AG20443 (cell line): ENCODE measurements at regions not wholly inside any gene's neighbourhood (a gene's known extent, or its start where the extent isn't known, plus 50 kb on each side); places are given as distances from the start of the nearest gene placed in this dataset.

Experiments used
- DNase-seq: peaks from one replicate; pipeline ENCODE4 v3.0.0; 2012; ENCODE audit warnings: low spot score, mixed read lengths

- no peak for DNase-seq
Observed at GRCh38 chr9:121569266-121569648, 69.6 kb upstream of the GGTA1 start.

GRCh38 chr9:121572581-121572980, 72.9 kb upstream of the GGTA1 start:
- no peak for DNase-seq

- no peak for DNase-seq
Observed at GRCh38 chr9:121573717-121574485, 74.3 kb upstream of the GGTA1 start.

GRCh38 chr9:121574774-121575519, 75.3 kb upstream of the GGTA1 start:
- no peak for DNase-seq

DNA sequence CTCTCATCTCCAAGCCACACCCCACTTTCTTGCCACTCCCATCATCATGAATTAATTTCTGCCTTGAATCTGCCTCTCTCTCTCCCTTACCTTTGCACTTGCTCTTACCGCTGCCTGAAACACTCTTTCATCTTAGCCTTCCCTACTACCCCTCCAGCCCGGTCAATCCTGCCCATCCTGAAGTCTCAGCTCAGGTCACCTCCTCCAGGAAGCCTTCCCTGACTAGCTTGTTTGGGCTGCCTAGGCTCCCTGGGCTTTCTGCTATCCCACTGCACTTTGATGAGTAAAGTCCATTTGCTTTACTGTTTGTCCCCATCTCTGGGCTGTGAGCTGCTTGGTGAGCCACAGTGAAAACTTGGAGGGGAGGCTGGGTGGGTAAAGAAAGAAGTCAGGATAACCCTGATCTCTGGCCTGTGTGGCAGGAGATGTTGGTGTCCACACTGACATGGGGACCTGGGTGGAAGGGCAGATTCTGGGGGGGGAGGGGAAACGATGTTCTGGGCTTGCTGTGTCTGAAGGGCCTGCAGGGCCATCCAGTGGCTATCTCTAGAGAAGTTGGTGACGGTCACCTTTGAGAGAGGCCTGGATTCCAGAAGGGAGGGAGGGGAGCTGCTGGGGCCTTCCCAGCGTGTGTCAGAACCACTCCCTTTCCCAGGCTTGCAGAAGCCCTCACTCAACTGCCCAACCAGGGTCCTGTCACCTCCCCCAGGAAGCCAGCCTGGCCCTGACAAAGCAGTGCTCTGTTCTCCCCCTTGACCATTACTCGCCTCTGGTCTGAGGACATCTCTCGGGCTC, 75.0 kb upstream of the DAB2IP start:
- no peak for DNase-seq

- no peak for DNase-seq
Observed at GRCh38 chr9:121577166-121577565, 74.3 kb upstream of the DAB2IP start.

GRCh38 chr9:121577572-121577971, 73.9 kb upstream of the DAB2IP start:
- no peak for DNase-seq

DNA sequence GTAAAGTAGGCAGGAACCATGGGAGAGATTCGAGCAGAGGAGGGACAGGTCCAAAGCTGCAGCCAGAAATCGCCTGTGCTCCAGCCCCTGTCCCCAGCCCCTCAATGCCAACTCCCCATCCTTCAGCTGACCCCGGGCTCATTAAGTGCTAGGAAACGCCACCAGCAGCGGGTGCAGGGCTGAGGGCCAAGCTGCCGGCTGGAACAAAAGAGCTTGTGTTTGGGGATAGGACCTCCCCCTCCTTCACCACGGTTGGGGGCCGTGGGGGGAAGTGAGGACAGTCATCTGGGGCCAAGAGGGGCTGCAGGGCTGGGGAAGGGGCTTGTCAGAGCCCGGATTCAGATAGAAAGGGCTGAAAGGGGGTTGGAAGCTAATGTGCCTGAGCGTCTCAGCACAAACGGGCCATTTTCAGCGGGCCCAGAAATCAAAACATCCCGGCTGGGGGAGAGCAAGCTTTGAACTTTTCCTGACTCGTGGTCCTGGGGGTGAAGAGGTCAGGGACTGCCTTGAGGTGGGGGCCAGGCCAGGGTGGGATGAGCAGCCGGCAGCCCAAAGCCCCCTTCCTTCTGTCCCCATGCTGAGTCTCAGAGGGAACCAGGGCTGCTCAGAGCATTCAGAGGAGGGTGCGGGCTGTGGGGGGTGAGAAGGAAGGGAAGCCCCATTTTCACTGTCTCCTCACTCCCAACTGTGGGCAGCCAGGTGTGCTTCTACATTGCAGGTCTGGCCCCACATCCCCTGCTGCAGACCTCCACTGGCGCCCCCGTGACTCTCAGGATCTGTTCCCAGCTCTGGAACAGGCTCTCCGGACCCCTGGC, 69.4 kb upstream of the DAB2IP start:
- no peak for DNase-seq

GRCh38 chr9:121582641-121583040, 68.8 kb upstream of the DAB2IP start:
- no peak for DNase-seq

DNA sequence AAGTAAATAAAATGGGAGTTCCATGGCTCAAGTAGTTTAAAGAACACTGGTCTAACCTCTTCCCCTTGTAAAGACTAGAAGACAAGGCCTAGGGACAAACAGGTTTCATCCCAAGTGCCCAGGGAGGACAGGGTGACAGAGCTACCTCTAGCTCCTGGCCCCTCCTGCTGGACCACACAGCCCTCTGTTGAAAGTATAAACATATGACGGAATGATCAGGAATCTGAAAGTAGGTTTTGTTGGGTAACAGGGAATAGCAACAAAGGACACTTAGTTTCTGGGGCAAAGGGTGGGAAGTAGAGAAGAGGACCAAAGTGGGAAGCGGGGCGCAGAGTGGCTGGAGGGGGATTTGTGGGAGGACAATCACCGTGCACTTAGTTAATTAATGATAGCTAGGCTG, 67.0 kb upstream of the DAB2IP start:
- DNase-seq = no peak

GRCh38 chr9:121587863-121588262, 63.6 kb upstream of the DAB2IP start:
- DNase-seq = no peak

DNA sequence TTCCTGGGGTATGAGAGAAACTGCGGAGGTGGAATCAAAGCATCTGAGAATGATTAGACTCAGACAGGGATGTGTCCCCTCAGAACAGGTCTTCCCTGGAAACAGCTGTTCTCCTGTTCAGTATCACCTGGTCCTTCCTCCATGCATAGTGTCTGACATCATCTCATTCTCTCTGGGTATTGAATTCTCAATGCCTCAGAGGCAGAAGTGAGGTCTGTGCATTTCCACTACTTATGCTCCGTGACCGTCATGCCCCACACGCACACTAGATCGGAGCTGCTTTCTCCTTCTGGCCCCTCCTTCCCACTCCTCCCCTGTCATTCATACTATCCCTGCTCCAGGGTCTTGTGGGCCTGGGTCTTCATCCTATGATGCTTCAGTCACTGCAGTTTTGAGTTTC, 61.4 kb upstream of the DAB2IP start:
- DNase-seq = no peak

- no peak for DNase-seq
Observed at GRCh38 chr9:121592265-121592664, 59.2 kb upstream of the DAB2IP start.

GRCh38 chr9:121593066-121593465, 58.4 kb upstream of the DAB2IP start:
- no peak for DNase-seq

GRCh38 chr9:121596515-121596914, 54.9 kb upstream of the DAB2IP start:
- DNase-seq = peak; percentile 61

GRCh38 chr9:121597698-121598166, 53.7 kb upstream of the DAB2IP start:
- no peak for DNase-seq

GRCh38 chr9:121598167-121598964, 53.1 kb upstream of the DAB2IP start:
- peak; percentile 93 for DNase-seq

DNA sequence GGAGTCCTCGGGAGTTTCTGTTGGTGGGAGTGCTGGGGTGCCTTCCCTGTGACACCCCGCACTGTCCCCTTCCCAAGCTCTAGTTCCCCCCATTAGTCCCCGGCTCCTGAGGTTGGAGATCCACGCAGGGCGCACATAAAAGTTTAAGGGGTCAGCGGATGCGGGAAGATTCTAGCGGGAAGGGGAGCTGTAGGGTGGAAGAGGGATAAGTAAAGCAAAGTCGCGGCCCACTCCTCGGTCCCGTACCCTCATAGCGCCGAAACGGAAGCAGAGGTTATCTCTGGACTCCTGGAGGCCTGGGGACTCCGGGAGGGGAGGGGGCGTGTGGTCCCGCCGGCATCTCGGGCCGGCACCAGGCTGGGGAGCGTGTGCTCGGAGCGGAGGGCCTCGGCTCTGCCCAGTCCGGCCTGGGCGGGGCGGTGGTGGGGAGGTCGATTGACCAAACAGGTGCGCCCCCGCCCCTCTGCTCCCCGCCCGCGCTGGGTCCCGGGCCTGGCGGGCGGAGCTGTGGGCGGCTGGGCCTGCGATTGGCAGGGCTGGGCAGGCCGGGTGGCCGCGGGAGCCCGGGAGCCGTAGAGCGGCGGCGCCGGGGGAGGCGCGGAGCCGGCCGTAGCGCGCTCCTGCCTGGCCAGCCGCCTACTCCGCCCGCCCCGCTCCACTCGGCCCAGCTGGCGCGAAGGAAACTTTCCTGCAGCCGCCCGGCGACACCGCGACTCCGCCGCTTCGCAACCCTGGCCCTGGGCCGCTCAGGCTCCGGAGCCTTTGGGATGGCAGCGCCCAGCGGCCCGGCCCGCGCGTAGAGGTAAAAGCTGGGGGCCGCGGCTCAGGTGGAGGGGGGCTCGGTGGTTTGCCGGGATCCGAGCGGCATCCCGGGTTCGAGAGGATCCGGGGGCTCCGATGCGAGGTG, 52.2 kb upstream of the DAB2IP start:
- DNase-seq = peak; percentile 85

- no peak for DNase-seq
Observed at GRCh38 chr9:121599872-121600585, 51.4 kb upstream of the DAB2IP start.
